DOHH2 (cell line): ENCODE measurements at regions not wholly inside any gene's neighbourhood (a gene's known extent, or its start where the extent isn't known, plus 50 kb on each side); places are given as distances from the start of the nearest gene placed in this dataset.
A peak's percentile ranks its signal among the peaks of the same experiment; 100 is the strongest.

Source experiments
- H3F3A ChIP-seq: fragments of 200-600 bp; sonication (generic), shearing (Covaris generic); 2 replicates; pipeline ENCODE4 v1.6.0; 2016; ENCODE audit warnings: antibody characterized with exemption, mild to moderate bottlenecking; ENCODE audit not compliant: control insufficient read depth, insufficient read depth
- H3K27ac ChIP-seq: fragments of 200-600 bp; sonication (generic); 2 replicates; pipeline ENCODE4 v1.5.1; 2014; ENCODE audit warnings: low read depth, mild to moderate bottlenecking, low read length, moderate library complexity
- H3K27me3 ChIP-seq: fragments of 200-600 bp; sonication (generic); 2 replicates; pipeline ENCODE4 v1.6.1; 2014; ENCODE audit warnings: mild to moderate bottlenecking, low read length, mixed read lengths; ENCODE audit not compliant: control insufficient read depth
- H3K36me3 ChIP-seq: fragments of 200-600 bp; sonication (generic); 2 replicates; pipeline ENCODE4 v1.6.1; 2014; ENCODE audit warnings: mild to moderate bottlenecking, low read length, moderate library complexity, mixed read lengths; ENCODE audit not compliant: control insufficient read depth
- H3K4me1 ChIP-seq: fragments of 200-600 bp; sonication (generic); 2 replicates; pipeline ENCODE4 v1.6.1; 2014; ENCODE audit warnings: mild to moderate bottlenecking, low read length, mixed read lengths; ENCODE audit not compliant: control insufficient read depth
- H3K4me2 ChIP-seq: fragments of 200-600 bp; sonication (generic); 2 replicates; pipeline ENCODE4 v1.6.0; 2014; ENCODE audit warnings: mild to moderate bottlenecking, low read length, moderate library complexity
- H3K4me3 ChIP-seq: fragments of 200-600 bp; sonication (generic); 2 replicates; pipeline ENCODE4 v1.5.1; 2014; ENCODE audit warnings: mild to moderate bottlenecking, low read length, mixed read lengths
- H3K79me2 ChIP-seq: fragments of 200-600 bp; sonication (generic); 2 replicates; pipeline ENCODE4 v1.6.1; 2014; ENCODE audit warnings: mild to moderate bottlenecking, low read length, mixed read lengths; ENCODE audit not compliant: control insufficient read depth
- H3K9me2 ChIP-seq: fragments of 200-600 bp; sonication (generic); replicated peaks from 2 replicates; pipeline ENCODE4 v1.6.1; 2014; ENCODE audit warnings: mild to moderate bottlenecking, low read length, mixed read lengths; ENCODE audit not compliant: control insufficient read depth
- H3K9me3 ChIP-seq: fragments of 200-600 bp; sonication (generic); 2 replicates; pipeline ENCODE4 v1.6.1; 2014; ENCODE audit warnings: antibody characterized with exemption, low read length, mixed read lengths; ENCODE audit not compliant: control insufficient read depth, insufficient read depth
- H4K20me1 ChIP-seq: fragments of 200-600 bp; sonication (generic); 2 replicates; pipeline ENCODE4 v1.6.0; 2014; ENCODE audit warnings: low read depth, mild to moderate bottlenecking, antibody characterized with exemption, low read length, moderate library complexity; ENCODE audit not compliant: control insufficient read depth, insufficient read depth
- EZH2phosphoT487 ChIP-seq: fragments of 200-600 bp; sonication (generic); IDR thresholded peaks from 2 replicates; pipeline ENCODE4 v1.6.1; 2017; ENCODE audit warnings: borderline replicate concordance, mild to moderate bottlenecking, antibody characterized with exemption, low read length, moderate library complexity, mixed read lengths
- TF ChIP-seq, protein P1 (sequence below): fragments of 200-600 bp; sonication (generic); IDR thresholded peaks from one replicate; pipeline ENCODE4 v1.5.1; 2014; ENCODE audit warnings: antibody characterized with exemption, mild to moderate bottlenecking, low read depth, low read length; ENCODE audit not compliant: poor library complexity, severe bottlenecking

GRCh38 chr2:120947982-120948661, 212.5 kb downstream of the GLI2 start:
- no peak for TF ChIP-seq EZH2phosphoT487
- TF ChIP-seq, protein P1, sequence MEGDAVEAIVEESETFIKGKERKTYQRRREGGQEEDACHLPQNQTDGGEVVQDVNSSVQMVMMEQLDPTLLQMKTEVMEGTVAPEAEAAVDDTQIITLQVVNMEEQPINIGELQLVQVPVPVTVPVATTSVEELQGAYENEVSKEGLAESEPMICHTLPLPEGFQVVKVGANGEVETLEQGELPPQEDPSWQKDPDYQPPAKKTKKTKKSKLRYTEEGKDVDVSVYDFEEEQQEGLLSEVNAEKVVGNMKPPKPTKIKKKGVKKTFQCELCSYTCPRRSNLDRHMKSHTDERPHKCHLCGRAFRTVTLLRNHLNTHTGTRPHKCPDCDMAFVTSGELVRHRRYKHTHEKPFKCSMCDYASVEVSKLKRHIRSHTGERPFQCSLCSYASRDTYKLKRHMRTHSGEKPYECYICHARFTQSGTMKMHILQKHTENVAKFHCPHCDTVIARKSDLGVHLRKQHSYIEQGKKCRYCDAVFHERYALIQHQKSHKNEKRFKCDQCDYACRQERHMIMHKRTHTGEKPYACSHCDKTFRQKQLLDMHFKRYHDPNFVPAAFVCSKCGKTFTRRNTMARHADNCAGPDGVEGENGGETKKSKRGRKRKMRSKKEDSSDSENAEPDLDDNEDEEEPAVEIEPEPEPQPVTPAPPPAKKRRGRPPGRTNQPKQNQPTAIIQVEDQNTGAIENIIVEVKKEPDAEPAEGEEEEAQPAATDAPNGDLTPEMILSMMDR = no peak
- H3K9me2 ChIP-seq = no peaks in the 10 kb centered on the region
- H3K4me2 ChIP-seq = no peak overlapping the region
- no peaks in the 10 kb centered on the region for H3K9me3 ChIP-seq
- H3K79me2 ChIP-seq = no peaks in the 10 kb centered on the region
- no peaks in the 10 kb centered on the region for H3K27me3 ChIP-seq
- no peaks in the 10 kb centered on the region for H3K4me1 ChIP-seq
- H3K27ac ChIP-seq = no peak overlapping the region
- no peaks in the 10 kb centered on the region for H3F3A ChIP-seq
- H4K20me1 ChIP-seq = 0 out of 2 replicates have a peak, but pooled peaks cover 3% of the 10 kb centered on the region
- no peaks in the 10 kb centered on the region for H3K36me3 ChIP-seq
- H3K4me3 ChIP-seq = no peak overlapping the region

DNA sequence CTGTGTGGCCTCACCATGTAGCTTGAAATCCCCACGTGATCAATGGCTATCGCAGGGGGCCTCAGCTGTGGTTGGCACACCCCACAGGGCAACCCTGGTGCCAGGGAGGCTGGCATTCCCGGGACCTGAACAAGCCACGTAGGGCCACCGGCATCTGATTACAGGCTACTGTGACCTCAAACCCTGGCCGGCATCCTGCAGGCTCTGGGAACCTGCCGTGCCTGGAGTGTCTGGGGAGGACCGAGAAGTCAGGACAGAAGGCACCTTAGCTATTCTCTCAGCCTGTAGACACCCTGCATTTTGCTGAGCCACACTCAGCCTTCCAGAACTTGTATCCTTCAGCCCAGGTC, 213.0 kb downstream of the GLI2 start:
- Histone ChIP-seq H3K9me3 (no peaks in the 10 kb centered on the region), H3K4me3 (no peak overlapping the region), H3K4me2 (no peak overlapping the region), H3K4me1 (no peaks in the 10 kb centered on the region), H3K27ac (no peak overlapping the region), H3F3A (no peaks in the 10 kb centered on the region), H3K9me2 (no peaks in the 10 kb centered on the region), H4K20me1 (0 out of 2 replicates have a peak, but pooled peaks cover 3% of the 10 kb centered on the region), H3K79me2 (no peaks in the 10 kb centered on the region), H3K36me3 (no peaks in the 10 kb centered on the region), H3K27me3 (no peaks in the 10 kb centered on the region)
- TF ChIP-seq, protein P1 = no peak
- TF ChIP-seq EZH2phosphoT487 = no peak

GRCh38 chr2:120949027-120949956, 213.6 kb downstream of the GLI2 start:
- H3K4me3 ChIP-seq = no peak overlapping the region
- no peaks in the 10 kb centered on the region for H3K36me3 ChIP-seq
- H3K27me3 ChIP-seq = no peaks in the 10 kb centered on the region
- 0 out of 2 replicates have a peak, but pooled peaks cover 3% of the 10 kb centered on the region for H4K20me1 ChIP-seq
- no peaks in the 10 kb centered on the region for H3K79me2 ChIP-seq
- no peaks in the 10 kb centered on the region for H3K9me2 ChIP-seq
- no peak for TF ChIP-seq EZH2phosphoT487
- TF ChIP-seq, protein P1 = peak; percentile 44
- no peak overlapping the region for H3K4me2 ChIP-seq
- H3F3A ChIP-seq = no peaks in the 10 kb centered on the region
- H3K9me3 ChIP-seq = no peaks in the 10 kb centered on the region
- H3K4me1 ChIP-seq = no peaks in the 10 kb centered on the region
- no peak overlapping the region for H3K27ac ChIP-seq
